Smooth muscle cell (in vitro differentiated cells): ENCODE measurements at regions not wholly inside any gene's neighbourhood (a gene's known extent, or its start where the extent isn't known, plus 50 kb on each side); places are given as distances from the start of the nearest gene placed in this dataset.
A peak's percentile ranks its signal among the peaks of the same experiment; 100 is the strongest.

Experiments
- DNase-seq: peaks from one replicate; lab custom pipeline; 2025; ENCODE audit not compliant: unreplicated experiment; lab: John Stamatoyannopoulos, UW
- H2AFZ ChIP-seq: fragments of 200-600 bp; sonication (generic); 2 replicates; pipeline ENCODE4 v1.6.0; 2016; ENCODE audit warnings: antibody characterized with exemption, low read depth, mild to moderate bottlenecking
- H3F3A ChIP-seq: fragments of 200-600 bp; sonication (generic); 2 replicates; pipeline ENCODE4 v1.6.0; 2017; ENCODE audit warnings: antibody characterized with exemption, low read depth
- H3K27ac ChIP-seq: fragments of 200-600 bp; sonication (generic); 2 replicates; pipeline ENCODE4 v1.5.1; 2016; ENCODE audit warnings: low read depth, mild to moderate bottlenecking
- H3K27me3 ChIP-seq: fragments of 200-600 bp; sonication (generic); 2 replicates; pipeline ENCODE4 v1.6.1; 2016; ENCODE audit warnings: low read depth, mild to moderate bottlenecking
- H3K36me3 ChIP-seq: fragments of 200-600 bp; sonication (generic); 2 replicates; pipeline ENCODE4 v1.5.1; 2016; ENCODE audit warnings: low read depth
- H3K4me1 ChIP-seq: fragments of 200-600 bp; sonication (generic); 2 replicates; pipeline ENCODE4 v1.5.1; 2016; ENCODE audit warnings: low read depth
- H3K4me2 ChIP-seq: fragments of 200-600 bp; sonication (generic); 2 replicates; pipeline ENCODE4 v1.6.0; 2016; ENCODE audit warnings: mild to moderate bottlenecking
- H3K4me3 ChIP-seq: fragments of 200-600 bp; sonication (generic); 2 replicates; pipeline ENCODE4 v1.5.1; 2016; ENCODE audit warnings: mild to moderate bottlenecking
- H3K79me2 ChIP-seq: fragments of 200-600 bp; sonication (generic); 2 replicates; pipeline ENCODE4 v1.6.0; 2016; ENCODE audit warnings: low read depth, mild to moderate bottlenecking
- H3K9ac ChIP-seq: fragments of 200-600 bp; sonication (generic); 2 replicates; pipeline ENCODE4 v1.6.0; 2016; ENCODE audit warnings: low read depth
- H3K9me3 ChIP-seq: fragments of 200-600 bp; sonication (generic); replicated peaks from 2 replicates; pipeline ENCODE4 v1.5.1; 2016; ENCODE audit warnings: low read depth
- H4K20me1 ChIP-seq: fragments of 200-600 bp; sonication (generic); 2 replicates; pipeline ENCODE4 v1.6.0; 2016; ENCODE audit warnings: low read depth
- WGBS: methylation state at CpG from one replicate; pipeline ENCODE4 v1.1.7; 2016; ENCODE audit warnings: low lambda C conversion rate; 5-methylcytosine and 5-hydroxymethylcytosine counted together
- TF ChIP-seq, protein P1 (sequence below): fragments of 200-600 bp; sonication (generic); IDR thresholded peaks from 2 replicates; pipeline ENCODE4 v1.5.1; 2017; ENCODE audit warnings: borderline replicate concordance, mild to moderate bottlenecking, antibody characterized with exemption; ENCODE audit not compliant: insufficient read depth, poor library complexity, severe bottlenecking

- no peaks in the 10 kb centered on the region for H3K36me3 ChIP-seq
Measured at GRCh38 chr10:78559661-78560340, 509.0 kb upstream of the ZMIZ1 start.

DNA sequence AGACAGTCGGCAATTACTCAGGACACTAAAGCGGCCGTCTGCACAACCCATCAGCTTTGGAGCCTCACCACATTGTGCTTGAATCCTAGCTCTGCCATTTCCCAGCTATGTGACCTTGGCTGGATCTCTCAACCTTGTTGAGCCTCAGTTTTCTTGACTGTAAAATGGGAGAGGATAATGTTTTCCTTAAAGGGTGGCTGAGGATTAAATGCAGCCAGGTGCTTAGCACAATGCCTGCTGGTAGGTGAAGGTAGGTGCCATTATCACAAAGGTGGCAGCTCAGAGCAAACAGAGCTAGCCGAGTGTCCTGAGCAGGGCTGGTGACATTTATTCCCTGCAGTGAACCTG is 508.5 kb upstream of the ZMIZ1 start:
- no peaks in the 10 kb centered on the region for H3K4me1 ChIP-seq
- H3K4me3 ChIP-seq, result no peak overlapping the region
- H4K20me1 ChIP-seq, result no peaks in the 10 kb centered on the region
- no peaks in the 10 kb centered on the region for H3K9me3 ChIP-seq
- no peaks in the 10 kb centered on the region for H3F3A ChIP-seq
- no peak overlapping the region for H2AFZ ChIP-seq
- no peaks in the 10 kb centered on the region for H3K79me2 ChIP-seq
- H3K36me3 ChIP-seq, result no peaks in the 10 kb centered on the region
- no peaks in the 10 kb centered on the region for H3K27me3 ChIP-seq
- H3K4me2 ChIP-seq, result no peak overlapping the region
- H3K9ac ChIP-seq, result no peak overlapping the region
- TF ChIP-seq, protein P1, sequence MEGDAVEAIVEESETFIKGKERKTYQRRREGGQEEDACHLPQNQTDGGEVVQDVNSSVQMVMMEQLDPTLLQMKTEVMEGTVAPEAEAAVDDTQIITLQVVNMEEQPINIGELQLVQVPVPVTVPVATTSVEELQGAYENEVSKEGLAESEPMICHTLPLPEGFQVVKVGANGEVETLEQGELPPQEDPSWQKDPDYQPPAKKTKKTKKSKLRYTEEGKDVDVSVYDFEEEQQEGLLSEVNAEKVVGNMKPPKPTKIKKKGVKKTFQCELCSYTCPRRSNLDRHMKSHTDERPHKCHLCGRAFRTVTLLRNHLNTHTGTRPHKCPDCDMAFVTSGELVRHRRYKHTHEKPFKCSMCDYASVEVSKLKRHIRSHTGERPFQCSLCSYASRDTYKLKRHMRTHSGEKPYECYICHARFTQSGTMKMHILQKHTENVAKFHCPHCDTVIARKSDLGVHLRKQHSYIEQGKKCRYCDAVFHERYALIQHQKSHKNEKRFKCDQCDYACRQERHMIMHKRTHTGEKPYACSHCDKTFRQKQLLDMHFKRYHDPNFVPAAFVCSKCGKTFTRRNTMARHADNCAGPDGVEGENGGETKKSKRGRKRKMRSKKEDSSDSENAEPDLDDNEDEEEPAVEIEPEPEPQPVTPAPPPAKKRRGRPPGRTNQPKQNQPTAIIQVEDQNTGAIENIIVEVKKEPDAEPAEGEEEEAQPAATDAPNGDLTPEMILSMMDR, result no peak
- WGBS, result 83% methylated on average over 4 of the region's 4 CpGs
- H3K27ac ChIP-seq, result no peak overlapping the region
- no peak for DNase-seq

More at GRCh38 chr10:78559661-78560340, 509.0 kb upstream of the ZMIZ1 start:
- no peaks in the 10 kb centered on the region for H3F3A ChIP-seq
- H3K9ac ChIP-seq, result no peak overlapping the region
- H2AFZ ChIP-seq, result no peak overlapping the region
- 77% methylated on average over 10 of the region's 10 CpGs for WGBS
- H3K4me3 ChIP-seq, result no peak overlapping the region
- no peaks in the 10 kb centered on the region for H3K9me3 ChIP-seq
- H3K27ac ChIP-seq, result no peak overlapping the region
- no peak for DNase-seq
- no peak overlapping the region for H3K4me2 ChIP-seq
- no peaks in the 10 kb centered on the region for H3K4me1 ChIP-seq
- TF ChIP-seq, protein P1, result no peak
- no peaks in the 10 kb centered on the region for H3K79me2 ChIP-seq
- no peaks in the 10 kb centered on the region for H3K27me3 ChIP-seq
- H4K20me1 ChIP-seq, result no peaks in the 10 kb centered on the region

DNA sequence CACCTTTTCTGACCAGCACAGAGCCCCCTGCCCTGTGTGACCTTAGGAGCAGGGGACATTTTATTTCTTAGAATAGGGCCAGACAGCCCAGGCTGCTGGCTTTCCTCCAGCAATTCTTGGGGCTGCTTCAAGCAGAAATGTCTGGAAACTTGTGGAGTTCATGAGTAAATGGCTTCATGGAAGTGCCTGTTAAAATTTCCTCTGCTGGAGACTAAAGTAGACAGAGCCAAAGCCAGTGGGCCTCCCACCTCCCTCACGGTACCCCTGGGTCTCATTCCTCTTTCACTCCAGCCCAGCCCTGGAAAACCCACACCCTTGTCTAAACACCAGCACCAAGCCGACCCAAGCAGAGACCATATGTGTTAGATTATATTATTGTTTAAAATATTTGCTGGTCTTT is 505.5 kb upstream of the ZMIZ1 start:
- H3F3A ChIP-seq, result no peaks in the 10 kb centered on the region
- no peaks in the 10 kb centered on the region for H3K27me3 ChIP-seq
- no peak overlapping the region for H2AFZ ChIP-seq
- H3K79me2 ChIP-seq, result no peaks in the 10 kb centered on the region
- no peak overlapping the region for H3K27ac ChIP-seq
- H3K4me2 ChIP-seq, result no peak overlapping the region
- DNase-seq, result no peak
- H3K9me3 ChIP-seq, result no peaks in the 10 kb centered on the region
- no peak overlapping the region for H3K4me3 ChIP-seq
- peaks cover 14% of the 10 kb centered on the region for H3K4me1 ChIP-seq
- TF ChIP-seq, protein P1, result no peak
- WGBS, result 35% methylated on average over 2 of the region's 2 CpGs
- H4K20me1 ChIP-seq, result no peaks in the 10 kb centered on the region
- H3K9ac ChIP-seq, result no peak overlapping the region
- no peaks in the 10 kb centered on the region for H3K36me3 ChIP-seq

- Histone ChIP-seq H3K27me3 (no peaks in the 10 kb centered on the region), H3K4me3 (no peak overlapping the region), H3K27ac (no peak overlapping the region), H3K79me2 (no peaks in the 10 kb centered on the region), H2AFZ (no peak overlapping the region), H3K36me3 (no peaks in the 10 kb centered on the region), H3F3A (no peaks in the 10 kb centered on the region), H3K9me3 (no peaks in the 10 kb centered on the region), H3K9ac (no peak overlapping the region), H3K4me2 (peak overlapping the region; percentile 41), H4K20me1 (no peaks in the 10 kb centered on the region), H3K4me1 (peaks cover 14% of the 10 kb centered on the region)
- TF ChIP-seq, protein P1, result no peak
- DNase-seq, result no peak
- WGBS, result 63% methylated on average over 4 of the region's 4 CpGs
Measured at GRCh38 chr10:78565841-78566240, 502.9 kb upstream of the ZMIZ1 start.
